ENCODE measurements at regions not wholly inside any gene's neighbourhood (a gene's known extent, or its start where the extent isn't known, plus 50 kb on each side); places are given as distances from the start of the nearest gene placed in this dataset.
"Not testable (repeated sequence)": the region's sequence is repeated elsewhere in the genome, so short reads cannot be mapped to it uniquely, and the experiment has no call there.

- no peaks in the 10 kb centered on the region for H3K27me3 ChIP-seq
- no peaks in the 10 kb centered on the region for H3K36me3 ChIP-seq
- in situ Hi-C loops (cut with MboI; ENCODE audit: low sequenced_read_pairs in 4 of 4) = no loop called here
- no peak for DNase-seq
- H3K9me3 ChIP-seq = no peaks in the 10 kb centered on the region
- no peak overlapping the region for H3K4me3 ChIP-seq
- TF ChIP-seq POLR2A (IDR thresholded peaks at IDR 0.05) = no peak
- TF ChIP-seq, protein P1, sequence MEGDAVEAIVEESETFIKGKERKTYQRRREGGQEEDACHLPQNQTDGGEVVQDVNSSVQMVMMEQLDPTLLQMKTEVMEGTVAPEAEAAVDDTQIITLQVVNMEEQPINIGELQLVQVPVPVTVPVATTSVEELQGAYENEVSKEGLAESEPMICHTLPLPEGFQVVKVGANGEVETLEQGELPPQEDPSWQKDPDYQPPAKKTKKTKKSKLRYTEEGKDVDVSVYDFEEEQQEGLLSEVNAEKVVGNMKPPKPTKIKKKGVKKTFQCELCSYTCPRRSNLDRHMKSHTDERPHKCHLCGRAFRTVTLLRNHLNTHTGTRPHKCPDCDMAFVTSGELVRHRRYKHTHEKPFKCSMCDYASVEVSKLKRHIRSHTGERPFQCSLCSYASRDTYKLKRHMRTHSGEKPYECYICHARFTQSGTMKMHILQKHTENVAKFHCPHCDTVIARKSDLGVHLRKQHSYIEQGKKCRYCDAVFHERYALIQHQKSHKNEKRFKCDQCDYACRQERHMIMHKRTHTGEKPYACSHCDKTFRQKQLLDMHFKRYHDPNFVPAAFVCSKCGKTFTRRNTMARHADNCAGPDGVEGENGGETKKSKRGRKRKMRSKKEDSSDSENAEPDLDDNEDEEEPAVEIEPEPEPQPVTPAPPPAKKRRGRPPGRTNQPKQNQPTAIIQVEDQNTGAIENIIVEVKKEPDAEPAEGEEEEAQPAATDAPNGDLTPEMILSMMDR (IDR thresholded peaks at IDR 0.05 in 4 of 5, conservative IDR thresholded peaks at IDR 0.05 in 1 of 5) = no peak
- no peaks in the 10 kb centered on the region for H3K4me1 ChIP-seq
- intact Hi-C loops (cut with DNase I; ENCODE audit: low total_unique reads) = no loop called here
- no peak overlapping the region for H3K27ac ChIP-seq
- ATAC-seq = no peak
Measured at GRCh38 chr1:105083611-105084010, 1333.9 kb downstream of the AMY1C start.

DNA sequence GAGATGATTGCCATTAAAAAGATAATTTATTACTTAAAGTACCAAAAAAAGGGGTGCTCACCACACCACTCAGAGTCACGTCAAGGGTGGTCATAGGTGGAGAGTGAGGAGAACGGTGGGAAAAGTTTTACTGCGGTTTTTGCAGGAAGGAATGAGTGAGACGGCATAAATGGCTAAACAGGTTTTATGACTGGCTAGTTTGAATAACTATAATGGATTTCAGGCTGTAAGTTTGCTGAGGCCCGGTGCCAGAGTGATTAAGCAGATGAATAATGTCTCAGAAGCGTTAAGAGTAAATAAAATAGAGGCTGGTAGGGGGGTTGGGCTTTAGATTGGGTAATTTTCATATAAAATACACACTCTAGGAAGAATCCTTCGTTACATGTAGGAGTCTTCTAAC lies 1337.8 kb downstream of the AMY1C start:
- no peaks in the 10 kb centered on the region for H3K9me3 ChIP-seq
- DNase-seq (no peak), ATAC-seq (no peak)
- TF ChIP-seq, protein P1 (IDR thresholded peaks at IDR 0.05 in 4 of 5, conservative IDR thresholded peaks at IDR 0.05 in 1 of 5) = no peak
- TF ChIP-seq POLR2A (IDR thresholded peaks at IDR 0.05) = no peak
- intact Hi-C loops (cut with DNase I; ENCODE audit: low total_unique reads) = no loop called here
- no peaks in the 10 kb centered on the region for H3K36me3 ChIP-seq
- H3K4me3 ChIP-seq = no peak overlapping the region
- no peak overlapping the region for H3K27ac ChIP-seq
- H3K27me3 ChIP-seq = no peaks in the 10 kb centered on the region
- in situ Hi-C loops (cut with MboI; ENCODE audit: low sequenced_read_pairs in 4 of 4) = no loop called here
- H3K4me1 ChIP-seq = no peaks in the 10 kb centered on the region

DNA sequence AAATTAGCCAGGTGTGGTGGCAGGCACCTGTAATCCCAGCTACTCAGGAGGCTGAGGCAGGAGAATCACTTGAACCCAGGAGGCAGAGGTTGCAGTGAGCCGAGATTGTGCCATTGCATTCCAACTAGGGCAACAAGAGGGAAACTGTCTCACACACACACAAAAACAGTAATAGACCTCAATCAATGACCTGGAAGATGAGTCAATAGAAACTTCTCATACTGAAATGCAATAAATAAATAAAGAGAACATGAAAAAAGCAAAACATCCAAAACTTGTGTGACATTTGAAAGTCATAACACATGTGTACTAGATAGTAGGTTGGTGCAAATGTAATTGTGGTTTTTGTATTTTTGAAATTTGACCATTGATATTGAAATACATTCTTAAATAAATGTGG lies 1338.5 kb downstream of the AMY1C start:
- H3K36me3 ChIP-seq = no peaks in the 10 kb centered on the region
- in situ Hi-C loops (cut with MboI; ENCODE audit: low sequenced_read_pairs in 4 of 4) = no loop called here
- H3K27ac ChIP-seq = no peak overlapping the region
- no peak for ATAC-seq
- H3K4me3 ChIP-seq = no peak overlapping the region
- H3K27me3 ChIP-seq = no peaks in the 10 kb centered on the region
- DNase-seq = no peak
- TF ChIP-seq, protein P1 (IDR thresholded peaks at IDR 0.05 in 4 of 5, conservative IDR thresholded peaks at IDR 0.05 in 1 of 5) = no peak
- no peak for TF ChIP-seq POLR2A (IDR thresholded peaks at IDR 0.05)
- H3K4me1 ChIP-seq = no peaks in the 10 kb centered on the region
- no peaks in the 10 kb centered on the region for H3K9me3 ChIP-seq
- intact Hi-C loops (cut with DNase I; ENCODE audit: low total_unique reads) = no loop called here

DNA sequence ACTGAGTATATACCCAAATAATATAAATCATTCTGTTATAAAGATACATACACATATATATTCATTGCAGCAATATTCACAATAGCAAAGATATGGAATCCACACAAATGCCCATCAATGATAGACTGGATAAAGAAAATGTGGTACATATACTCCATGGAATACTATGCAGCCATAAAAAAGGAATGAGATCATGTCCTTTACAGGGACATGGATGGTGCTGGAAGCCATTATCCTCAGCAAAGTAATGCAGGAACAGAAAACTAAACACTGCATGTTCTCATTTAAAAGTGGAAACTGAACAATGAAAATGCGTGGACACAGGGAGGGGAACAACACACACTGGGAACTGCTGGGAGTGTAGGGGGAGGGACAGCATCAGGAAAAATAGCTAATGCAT lies 1344.2 kb downstream of the AMY1C start:
- DNase-seq; H3K4me3 ChIP-seq; H3K4me1 ChIP-seq; H3K36me3 ChIP-seq; H3K27me3 ChIP-seq; intact Hi-C loops (cut with DNase I; ENCODE audit: low total_unique reads); H3K27ac ChIP-seq; ATAC-seq; in situ Hi-C loops (cut with MboI; ENCODE audit: low sequenced_read_pairs in 4 of 4); H3K9me3 ChIP-seq: not testable (repeated sequence)

DNA sequence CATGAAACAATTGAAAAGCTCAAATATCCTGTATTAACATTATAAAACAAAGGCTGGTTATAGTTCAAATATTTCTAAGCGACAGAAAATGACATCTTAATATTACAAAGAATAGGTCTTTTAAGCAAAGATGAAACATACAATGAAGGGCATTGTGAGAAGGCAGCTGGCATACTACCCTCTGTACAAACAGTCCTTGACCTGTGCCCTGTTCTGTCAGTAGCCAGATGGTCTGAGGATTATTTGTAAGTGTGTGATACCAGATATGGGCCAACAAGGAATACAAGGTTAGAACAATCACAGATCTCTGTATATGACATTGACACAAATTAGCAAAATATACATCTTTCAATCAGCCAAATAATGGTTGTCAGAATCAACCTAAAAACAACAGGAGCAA lies 1350.4 kb downstream of the AMY1C start:
- Histone ChIP-seq H3K27me3 (no peaks in the 10 kb centered on the region), H3K4me1 (no peaks in the 10 kb centered on the region), H3K27ac (no peak overlapping the region), H3K36me3 (no peaks in the 10 kb centered on the region), H3K4me3 (no peak overlapping the region), H3K9me3 (no peaks in the 10 kb centered on the region)
- intact Hi-C loops (cut with DNase I; ENCODE audit: low total_unique reads) (no loop called here), in situ Hi-C loops (cut with MboI; ENCODE audit: low sequenced_read_pairs in 4 of 4) (no loop called here)
- DNase-seq (no peak), ATAC-seq (no peak)
- TF ChIP-seq, protein P1 (IDR thresholded peaks at IDR 0.05 in 4 of 5, conservative IDR thresholded peaks at IDR 0.05 in 1 of 5) = no peak
- TF ChIP-seq POLR2A (IDR thresholded peaks at IDR 0.05) = no peak
